ENCODE measurements at regions not wholly inside any gene's neighbourhood (a gene's known extent, or its start where the extent isn't known, plus 50 kb on each side); places are given as distances from the start of the nearest gene placed in this dataset.

- Histone ChIP-seq H3K9me3 (ENCODE audit: control insufficient read depth, low read length) (peaks cover 5% of the 10 kb centered on the region), H3K27me3 (replicated peaks; ENCODE audit: control insufficient read depth, insufficient read depth, low read length) (no peaks in the 10 kb centered on the region), H3K9ac (ENCODE audit: low read length) (no peak overlapping the region), H3K4me3 (ENCODE audit: low read length) (no peak overlapping the region), H3K36me3 (ENCODE audit: control insufficient read depth, insufficient read depth, low read length, severe bottlenecking) (no peaks in the 10 kb centered on the region), H3K4me1 (ENCODE audit: control insufficient read depth, insufficient read depth, low read length) (peaks cover 2% of the 10 kb centered on the region)
- DNase-seq (ENCODE audit: low read depth), result no peak
Observed at GRCh38 chr14:40841886-40842285, 764.8 kb upstream of the LRFN5 start.

- Histone ChIP-seq H3K4me3 (ENCODE audit: low read length) (no peak overlapping the region), H3K4me1 (ENCODE audit: control insufficient read depth, insufficient read depth, low read length) (no peaks in the 10 kb centered on the region), H3K27me3 (replicated peaks; ENCODE audit: control insufficient read depth, insufficient read depth, low read length) (no peaks in the 10 kb centered on the region), H3K9me3 (ENCODE audit: control insufficient read depth, low read length) (peaks cover 5% of the 10 kb centered on the region), H3K9ac (ENCODE audit: low read length) (no peak overlapping the region), H3K36me3 (ENCODE audit: control insufficient read depth, insufficient read depth, low read length, severe bottlenecking) (no peaks in the 10 kb centered on the region)
- no peak for DNase-seq (ENCODE audit: low read depth)
Observed at GRCh38 chr14:40838601-40839000, 768.1 kb upstream of the LRFN5 start.

- no peaks in the 10 kb centered on the region for H3K4me1 ChIP-seq (ENCODE audit: control insufficient read depth, insufficient read depth, low read length)
- H3K9me3 ChIP-seq (ENCODE audit: control insufficient read depth, low read length), result no peaks in the 10 kb centered on the region
- no peak overlapping the region for H3K4me3 ChIP-seq (ENCODE audit: low read length)
- no peak overlapping the region for H3K9ac ChIP-seq (ENCODE audit: low read length)
- no peak for DNase-seq (ENCODE audit: low read depth)
- H3K36me3 ChIP-seq (ENCODE audit: control insufficient read depth, insufficient read depth, low read length, severe bottlenecking), result no peaks in the 10 kb centered on the region
- H3K27me3 ChIP-seq (replicated peaks; ENCODE audit: control insufficient read depth, insufficient read depth, low read length), result no peaks in the 10 kb centered on the region
Observed at GRCh38 chr14:40806471-40806870, 800.2 kb upstream of the LRFN5 start.

DNA sequence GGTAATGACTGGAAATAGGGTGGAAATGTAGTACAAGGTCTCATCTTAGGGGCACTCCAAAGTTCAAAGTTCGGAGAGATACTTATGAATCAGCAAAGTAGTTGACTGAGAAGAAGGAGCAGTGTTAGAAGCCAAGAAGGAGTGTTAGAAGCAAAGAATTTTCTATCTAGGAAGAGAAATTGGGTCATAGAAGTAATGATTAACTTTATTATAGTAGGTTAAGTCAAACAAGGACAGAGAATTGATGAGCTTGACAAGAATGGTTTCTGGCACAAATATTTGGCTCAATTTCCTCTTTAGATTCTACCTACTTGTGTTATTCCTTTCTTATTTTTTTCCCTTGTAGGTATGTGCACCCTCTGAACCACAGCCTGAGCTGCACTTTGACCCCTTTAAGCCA lies 810.5 kb upstream of the LRFN5 start:
- Histone ChIP-seq H3K36me3 (ENCODE audit: control insufficient read depth, insufficient read depth, low read length, severe bottlenecking) (no peaks in the 10 kb centered on the region), H3K4me3 (ENCODE audit: low read length) (no peak overlapping the region), H3K4me1 (ENCODE audit: control insufficient read depth, insufficient read depth, low read length) (no peaks in the 10 kb centered on the region), H3K27me3 (replicated peaks; ENCODE audit: control insufficient read depth, insufficient read depth, low read length) (no peaks in the 10 kb centered on the region), H3K9ac (ENCODE audit: low read length) (no peak overlapping the region), H3K9me3 (ENCODE audit: control insufficient read depth, low read length) (peaks cover 2% of the 10 kb centered on the region)
- DNase-seq (ENCODE audit: low read depth), result no peak

- Histone ChIP-seq H3K4me3 (ENCODE audit: low read length) (no peak overlapping the region), H3K9ac (ENCODE audit: low read length) (no peak overlapping the region), H3K36me3 (ENCODE audit: control insufficient read depth, insufficient read depth, low read length, severe bottlenecking) (no peaks in the 10 kb centered on the region), H3K9me3 (ENCODE audit: control insufficient read depth, low read length) (no peaks in the 10 kb centered on the region), H3K27me3 (replicated peaks; ENCODE audit: control insufficient read depth, insufficient read depth, low read length) (no peaks in the 10 kb centered on the region), H3K4me1 (ENCODE audit: control insufficient read depth, insufficient read depth, low read length) (no peaks in the 10 kb centered on the region)
- DNase-seq (ENCODE audit: low read depth), result no peak
Observed at GRCh38 chr14:40784860-40785259, 821.8 kb upstream of the LRFN5 start.

DNA sequence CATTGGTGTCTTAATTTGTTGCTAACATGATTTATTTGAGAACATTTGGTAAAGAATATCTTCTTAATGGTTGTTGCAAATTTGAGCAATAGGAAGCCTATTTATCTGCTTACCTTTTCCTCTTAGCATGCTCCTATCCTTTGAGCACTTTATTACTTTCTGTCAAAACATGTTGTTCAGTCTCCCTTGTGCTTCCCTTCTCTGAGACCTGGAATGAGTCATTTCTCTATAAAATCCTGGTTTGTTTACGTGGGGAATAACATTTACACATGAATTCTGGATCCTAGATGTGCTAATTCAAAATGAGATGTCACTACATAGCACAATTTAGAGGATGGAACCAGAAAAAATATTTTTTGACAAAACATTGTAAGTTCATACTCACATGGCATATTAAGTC lies 844.0 kb upstream of the LRFN5 start:
- Histone ChIP-seq H3K4me3 (ENCODE audit: low read length) (no peak overlapping the region), H3K36me3 (ENCODE audit: control insufficient read depth, insufficient read depth, low read length, severe bottlenecking) (no peaks in the 10 kb centered on the region), H3K4me1 (ENCODE audit: control insufficient read depth, insufficient read depth, low read length) (no peaks in the 10 kb centered on the region), H3K9me3 (ENCODE audit: control insufficient read depth, low read length) (no peaks in the 10 kb centered on the region), H3K9ac (ENCODE audit: low read length) (no peak overlapping the region), H3K27me3 (replicated peaks; ENCODE audit: control insufficient read depth, insufficient read depth, low read length) (no peaks in the 10 kb centered on the region)
- no peak for DNase-seq (ENCODE audit: low read depth)

DNA sequence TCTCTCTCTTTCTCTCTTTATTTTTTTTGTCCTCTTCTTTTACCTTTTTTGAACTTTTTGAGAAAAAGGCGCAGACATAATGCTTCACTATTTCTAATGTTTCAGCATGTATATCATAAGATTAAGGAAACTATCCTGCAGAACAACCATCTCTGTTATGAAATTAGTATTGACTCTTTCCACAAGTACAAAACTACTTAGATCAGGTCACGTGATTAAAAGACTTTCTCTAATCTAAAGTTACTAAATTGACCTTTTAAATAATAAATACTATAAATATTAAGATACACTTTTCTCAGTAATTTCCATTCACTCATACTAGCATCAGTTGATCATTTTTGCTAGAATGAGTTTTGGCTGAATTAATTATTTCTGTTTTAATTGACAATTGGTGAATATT lies 844.5 kb upstream of the LRFN5 start:
- Histone ChIP-seq H3K36me3 (ENCODE audit: control insufficient read depth, insufficient read depth, low read length, severe bottlenecking) (no peaks in the 10 kb centered on the region), H3K4me1 (ENCODE audit: control insufficient read depth, insufficient read depth, low read length) (no peaks in the 10 kb centered on the region), H3K27me3 (replicated peaks; ENCODE audit: control insufficient read depth, insufficient read depth, low read length) (no peaks in the 10 kb centered on the region), H3K4me3 (ENCODE audit: low read length) (no peak overlapping the region), H3K9me3 (ENCODE audit: control insufficient read depth, low read length) (no peaks in the 10 kb centered on the region), H3K9ac (ENCODE audit: low read length) (no peak overlapping the region)
- no peak for DNase-seq (ENCODE audit: low read depth)

DNA sequence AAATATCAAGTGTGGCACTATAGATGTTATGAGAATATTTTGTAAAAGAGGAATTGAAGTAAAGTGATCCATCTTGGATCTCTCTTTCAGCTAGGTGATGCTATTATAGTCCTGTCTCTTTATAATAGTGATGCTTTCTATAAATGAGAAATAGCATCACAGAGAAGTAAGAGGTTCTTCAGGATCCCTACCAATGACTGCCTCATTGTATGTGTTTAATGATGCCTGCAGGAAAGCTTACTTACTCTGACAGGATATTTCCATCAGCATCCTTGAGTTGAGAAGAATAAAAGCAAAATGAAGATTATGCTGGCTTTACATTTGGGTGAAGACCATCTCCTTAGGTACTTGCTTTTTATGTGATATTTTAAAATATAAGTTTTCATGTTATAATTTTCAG lies 846.0 kb upstream of the LRFN5 start:
- Histone ChIP-seq H3K9ac (ENCODE audit: low read length) (no peak overlapping the region), H3K4me3 (ENCODE audit: low read length) (no peak overlapping the region), H3K27me3 (replicated peaks; ENCODE audit: control insufficient read depth, insufficient read depth, low read length) (no peaks in the 10 kb centered on the region), H3K9me3 (ENCODE audit: control insufficient read depth, low read length) (peaks cover 5% of the 10 kb centered on the region), H3K36me3 (ENCODE audit: control insufficient read depth, insufficient read depth, low read length, severe bottlenecking) (no peaks in the 10 kb centered on the region), H3K4me1 (ENCODE audit: control insufficient read depth, insufficient read depth, low read length) (no peaks in the 10 kb centered on the region)
- DNase-seq (ENCODE audit: low read depth), result no peak

- Histone ChIP-seq H3K9me3 (ENCODE audit: control insufficient read depth, low read length) (peaks cover 13% of the 10 kb centered on the region), H3K4me1 (ENCODE audit: control insufficient read depth, insufficient read depth, low read length) (no peaks in the 10 kb centered on the region), H3K36me3 (ENCODE audit: control insufficient read depth, insufficient read depth, low read length, severe bottlenecking) (no peaks in the 10 kb centered on the region), H3K9ac (ENCODE audit: low read length) (no peak overlapping the region), H3K4me3 (ENCODE audit: low read length) (no peak overlapping the region), H3K27me3 (replicated peaks; ENCODE audit: control insufficient read depth, insufficient read depth, low read length) (no peaks in the 10 kb centered on the region)
- no peak for DNase-seq (ENCODE audit: low read depth)
Observed at GRCh38 chr14:40758076-40758475, 848.6 kb upstream of the LRFN5 start.

DNA sequence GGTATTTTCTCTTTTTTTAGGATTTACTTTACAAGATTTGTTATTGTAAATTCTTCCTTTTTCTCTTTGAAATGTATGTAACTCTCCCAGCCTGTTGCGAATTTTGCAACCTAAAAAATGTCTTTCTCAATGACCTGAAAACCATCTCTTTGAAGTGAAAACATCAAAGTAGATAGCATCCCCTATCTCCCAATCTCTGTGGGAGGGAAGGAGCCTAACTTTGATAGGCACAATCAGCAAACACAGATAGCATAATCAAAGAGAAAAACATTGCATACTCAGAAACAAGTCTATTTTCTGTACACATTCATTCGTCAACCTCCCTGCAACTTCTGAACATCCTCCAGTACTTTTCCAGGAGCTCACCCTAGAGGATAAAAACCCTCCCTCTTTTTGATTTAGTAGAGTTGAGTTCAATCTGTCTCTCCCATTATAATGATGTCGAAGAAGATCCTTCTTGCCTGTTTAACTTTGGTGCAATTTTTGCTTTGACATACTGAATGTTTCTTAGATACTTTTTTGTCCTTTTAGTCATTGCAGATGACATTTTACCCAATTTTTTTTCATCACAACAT lies 849.2 kb upstream of the LRFN5 start:
- Histone ChIP-seq H3K4me3 (ENCODE audit: low read length) (no peak overlapping the region), H3K27me3 (replicated peaks; ENCODE audit: control insufficient read depth, insufficient read depth, low read length) (no peaks in the 10 kb centered on the region), H3K9me3 (ENCODE audit: control insufficient read depth, low read length) (peaks cover 13% of the 10 kb centered on the region)

DNA sequence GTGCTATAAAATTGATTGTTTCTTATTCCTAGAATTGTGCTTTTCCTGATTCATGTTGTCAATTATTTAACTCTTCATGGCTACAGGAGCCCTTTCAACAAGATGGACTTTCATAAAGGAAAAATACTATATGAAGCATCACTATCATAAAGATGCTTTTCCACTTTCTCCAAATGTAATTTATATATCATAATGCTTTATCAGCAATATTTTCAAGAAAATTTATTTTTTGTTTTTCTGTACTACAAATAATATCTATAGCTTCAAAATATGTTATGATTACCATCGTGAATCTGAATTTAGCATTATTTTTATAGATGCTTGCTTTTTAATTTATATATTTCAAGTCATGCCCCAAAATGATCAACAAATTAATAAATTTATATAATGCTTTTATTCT lies 873.5 kb upstream of the LRFN5 start:
- no peak overlapping the region for H3K4me3 ChIP-seq (ENCODE audit: low read length)
- no peak overlapping the region for H3K9ac ChIP-seq (ENCODE audit: low read length)
- no peaks in the 10 kb centered on the region for H3K36me3 ChIP-seq (ENCODE audit: control insufficient read depth, insufficient read depth, low read length, severe bottlenecking)
- peaks cover 10% of the 10 kb centered on the region for H3K9me3 ChIP-seq (ENCODE audit: control insufficient read depth, low read length)
- no peak for DNase-seq (ENCODE audit: low read depth)
- H3K27me3 ChIP-seq (replicated peaks; ENCODE audit: control insufficient read depth, insufficient read depth, low read length), result no peaks in the 10 kb centered on the region
- H3K4me1 ChIP-seq (ENCODE audit: control insufficient read depth, insufficient read depth, low read length), result no peaks in the 10 kb centered on the region

More for the DNA sequence above, 849.2 kb upstream of the LRFN5 start:
- H3K36me3 ChIP-seq (ENCODE audit: control insufficient read depth, insufficient read depth, low read length, severe bottlenecking), result no peaks in the 10 kb centered on the region
- DNase-seq (ENCODE audit: low read depth), result no peak
- H3K4me1 ChIP-seq (ENCODE audit: control insufficient read depth, insufficient read depth, low read length), result no peaks in the 10 kb centered on the region
- H3K9ac ChIP-seq (ENCODE audit: low read length), result no peak overlapping the region

- DNase-seq (ENCODE audit: low read depth), result no peak
- no peak overlapping the region for H3K9ac ChIP-seq (ENCODE audit: low read length)
- peaks cover 10% of the 10 kb centered on the region for H3K9me3 ChIP-seq (ENCODE audit: control insufficient read depth, low read length)
- H3K27me3 ChIP-seq (replicated peaks; ENCODE audit: control insufficient read depth, insufficient read depth, low read length), result no peaks in the 10 kb centered on the region
- H3K4me1 ChIP-seq (ENCODE audit: control insufficient read depth, insufficient read depth, low read length), result no peaks in the 10 kb centered on the region
- H3K36me3 ChIP-seq (ENCODE audit: control insufficient read depth, insufficient read depth, low read length, severe bottlenecking), result no peaks in the 10 kb centered on the region
- no peak overlapping the region for H3K4me3 ChIP-seq (ENCODE audit: low read length)
Observed at GRCh38 chr14:40727107-40727506, 879.6 kb upstream of the LRFN5 start.

All from adipocyte (in vitro differentiated cells).